ENCODE measurements at regions not wholly inside any gene's neighbourhood (a gene's known extent, or its start where the extent isn't known, plus 50 kb on each side); places are given as distances from the start of the nearest gene placed in this dataset.

- no peak overlapping the region for H3K18ac ChIP-seq (ENCODE audit: extremely low read depth, low read length)
- no peaks in the 10 kb centered on the region; a peak in 1 of 8 replicates for H3K36me3 ChIP-seq (ENCODE audit: control insufficient read depth in 2 of 4, insufficient read depth in 4 of 4, low read length in 3 of 4)
- no peak overlapping the region for H4K91ac ChIP-seq (replicated peaks; ENCODE audit: insufficient read length, low read length)
- DNase-seq (ENCODE audit: low read depth in 1 of 2, low spot score in 2 of 2) (no peak), FAIRE-seq (no peak)
- H3K4me2 ChIP-seq (ENCODE audit: insufficient read depth in 1 of 2, low read depth in 2 of 2, low read length in 2 of 2): no peak overlapping the region
- ChIA-PET CTCF (ENCODE audit: partially characterized antibody) (interaction anchor here (1.6 kb wide), 1 partner anchor 9 kb away, joined by 3 read pairs; no protein-coding TSS in a partner anchor), POLR2A (ENCODE audit: partially characterized antibody) (interaction anchor here (2.2 kb wide), 1 partner anchor 99 kb away, joined by 16 read pairs; the partner anchor contains the start of gene HK2)
- H2BK120ac ChIP-seq (replicated peaks; ENCODE audit: low read depth, low read length): peak overlapping the region; percentile 84
- H2BK12ac ChIP-seq (ENCODE audit: low read depth, low read length): no peak overlapping the region
- 85% methylated on average over 2 of the region's 2 CpGs; no CpG with 5 or more reads in 1 of the 2 experiments for WGBS, 2 experiments (ENCODE audit: extremely low coverage in 1 of 2, insufficient coverage in 1 of 2, insufficient read length in 1 of 2, insufficient replicate concordance in 2 of 2, low coverage in 1 of 2, low lambda C conversion rate in 2 of 2, missing lambda C conversion rate in 1 of 2)
- H3K79me1 ChIP-seq (ENCODE audit: low read depth, low read length): no peaks in the 10 kb centered on the region
- no peak overlapping the region for H3K4ac ChIP-seq (replicated peaks; ENCODE audit: insufficient read length, low read depth, low read length)
- no peak overlapping the region for H3K56ac ChIP-seq (replicated peaks; ENCODE audit: insufficient read length, low read depth, low read length)
- H3K4me1 ChIP-seq (replicated peaks in 1 of 4; ENCODE audit: control insufficient read depth in 3 of 4, insufficient read depth in 4 of 4, low read length in 3 of 4): peaks cover 0 to 8% (median 5%) of the 10 kb centered on the region in 4 experiments; a peak in 4 of 7 replicates
- H3K14ac ChIP-seq (ENCODE audit: insufficient read length): no peak overlapping the region
- H4K20me1 ChIP-seq (replicated peaks in 1 of 2; ENCODE audit: control insufficient read depth in 1 of 2, insufficient read depth in 2 of 2, low read length in 2 of 2): no peaks in the 10 kb centered on the region
- no peak overlapping the region for H3K23ac ChIP-seq (ENCODE audit: insufficient read length)
- H3K27ac ChIP-seq (ENCODE audit: low read depth, low read length): no peak overlapping the region
- H3K9ac ChIP-seq (replicated peaks in 1 of 4; ENCODE audit: extremely low read depth in 1 of 4, low read depth in 3 of 4, low read length in 3 of 4): no peak overlapping the region
- no peaks in the 10 kb centered on the region for H3K27me3 ChIP-seq (replicated peaks in 1 of 4; ENCODE audit: control insufficient read depth in 3 of 4, extremely low read depth in 1 of 4, insufficient read depth in 3 of 4, low read length in 3 of 4)
- H2BK5ac ChIP-seq (ENCODE audit: low read depth, low read length): no peak overlapping the region
- H3K4me3 ChIP-seq (ENCODE audit: extremely low read depth in 1 of 4, insufficient read depth in 2 of 4, low read depth in 3 of 4, low read length in 4 of 4): no peak overlapping the region; a peak in 1 of 8 replicates
- no peaks in the 10 kb centered on the region for H3K23me2 ChIP-seq (ENCODE audit: low read depth, low read length)
- H4K5ac ChIP-seq (ENCODE audit: insufficient read length, low read depth, low read length): no peak overlapping the region
- peaks cover 3 to 6% of the 10 kb centered on the region in 2 experiments; a peak in 1 of 4 replicates for H3K9me3 ChIP-seq (ENCODE audit: insufficient read depth in 2 of 2, low read depth in 1 of 2, low read length in 1 of 2)
- no peak overlapping the region for H2BK15ac ChIP-seq (ENCODE audit: low read length)
- no peak overlapping the region for H4K8ac ChIP-seq (ENCODE audit: extremely low read depth, insufficient read depth, low read length)
- no peak overlapping the region for H2AK5ac ChIP-seq (ENCODE audit: low read depth, low read length)
- no peaks in the 10 kb centered on the region for H3K79me2 ChIP-seq (ENCODE audit: control insufficient read depth in 1 of 2, insufficient read depth in 2 of 2, low read length in 2 of 2)
- peak overlapping the region; percentile 92; the same call in 1 of the 2 replicates for H2BK20ac ChIP-seq (ENCODE audit: low read length)
- no peak overlapping the region for H2AFZ ChIP-seq (ENCODE audit: low read length)
- no peak for TF ChIP-seq FOSL1 (IDR thresholded peaks at IDR 0.05; ENCODE audit: insufficient read depth, low read depth, low read length)
- no peak for TF ChIP-seq NANOG (IDR thresholded peaks at IDR 0.05; ENCODE audit: insufficient read depth, low read depth, low read length, poor library complexity, severe bottlenecking)
- TF ChIP-seq, protein P1, sequence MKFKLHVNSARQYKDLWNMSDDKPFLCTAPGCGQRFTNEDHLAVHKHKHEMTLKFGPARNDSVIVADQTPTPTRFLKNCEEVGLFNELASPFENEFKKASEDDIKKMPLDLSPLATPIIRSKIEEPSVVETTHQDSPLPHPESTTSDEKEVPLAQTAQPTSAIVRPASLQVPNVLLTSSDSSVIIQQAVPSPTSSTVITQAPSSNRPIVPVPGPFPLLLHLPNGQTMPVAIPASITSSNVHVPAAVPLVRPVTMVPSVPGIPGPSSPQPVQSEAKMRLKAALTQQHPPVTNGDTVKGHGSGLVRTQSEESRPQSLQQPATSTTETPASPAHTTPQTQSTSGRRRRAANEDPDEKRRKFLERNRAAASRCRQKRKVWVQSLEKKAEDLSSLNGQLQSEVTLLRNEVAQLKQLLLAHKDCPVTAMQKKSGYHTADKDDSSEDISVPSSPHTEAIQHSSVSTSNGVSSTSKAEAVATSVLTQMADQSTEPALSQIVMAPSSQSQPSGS (IDR thresholded peaks at IDR 0.05; ENCODE audit: low read length): no peak
- no peak for TF ChIP-seq JUND (IDR thresholded peaks at IDR 0.05; ENCODE audit: low read length)
- no peak for TF ChIP-seq CREB1 (IDR thresholded peaks at IDR 0.05)
- TF ChIP-seq EP300 (IDR thresholded peaks at IDR 0.05; ENCODE audit: borderline replicate concordance in 1 of 2, low read depth in 2 of 2, low read length in 2 of 2): no peak
- no peak for TF ChIP-seq POLR2AphosphoS5 (IDR thresholded peaks at IDR 0.05; ENCODE audit: low read depth, low read length)
- no peak for TF ChIP-seq SUZ12 (IDR thresholded peaks at IDR 0.05; ENCODE audit: low read length)
These were observed 82.5 kb downstream of the SEMA4F start for GRCh38 chr2:74736589-74736988.

Data from H1 (cell line).